ENCODE measurements at regions not wholly inside any gene's neighbourhood (a gene's known extent, or its start where the extent isn't known, plus 50 kb on each side); places are given as distances from the start of the nearest gene placed in this dataset.

GRCh38 chr2:183260527-183260926, 136.3 kb downstream of the NUP35 start:
- FAIRE-seq = no peak
- H3K27me3 ChIP-seq (ENCODE audit: control insufficient read depth in 3 of 3, insufficient read depth in 3 of 3, low read length in 3 of 3) = no peaks in the 10 kb centered on the region
- no peaks in the 10 kb centered on the region for H3K4me1 ChIP-seq (ENCODE audit: control insufficient read depth in 3 of 3, insufficient read depth in 2 of 3, low read depth in 1 of 3, low read length in 2 of 3)
- no peaks in the 10 kb centered on the region for H3K36me3 ChIP-seq (ENCODE audit: control insufficient read depth in 3 of 3, insufficient read depth in 2 of 3, low read depth in 1 of 3, low read length in 3 of 3)
- H3K4me3 ChIP-seq (ENCODE audit: low read depth in 1 of 3, low read length in 3 of 3) = no peak overlapping the region
- H3K27ac ChIP-seq (ENCODE audit: low read depth in 1 of 3, low read length in 2 of 3) = no peak overlapping the region
- peaks cover 0 to 2% of the 10 kb centered on the region in 2 donors for H3K9me3 ChIP-seq (ENCODE audit: control insufficient read depth in 2 of 2, insufficient read depth in 1 of 2, low read depth in 1 of 2, low read length in 1 of 2)
- DNase-seq = no peak
- 96 to 98% (median 97%) methylated on average over 29 of the region's 29 CpGs for WGBS, 3 donors

DNA sequence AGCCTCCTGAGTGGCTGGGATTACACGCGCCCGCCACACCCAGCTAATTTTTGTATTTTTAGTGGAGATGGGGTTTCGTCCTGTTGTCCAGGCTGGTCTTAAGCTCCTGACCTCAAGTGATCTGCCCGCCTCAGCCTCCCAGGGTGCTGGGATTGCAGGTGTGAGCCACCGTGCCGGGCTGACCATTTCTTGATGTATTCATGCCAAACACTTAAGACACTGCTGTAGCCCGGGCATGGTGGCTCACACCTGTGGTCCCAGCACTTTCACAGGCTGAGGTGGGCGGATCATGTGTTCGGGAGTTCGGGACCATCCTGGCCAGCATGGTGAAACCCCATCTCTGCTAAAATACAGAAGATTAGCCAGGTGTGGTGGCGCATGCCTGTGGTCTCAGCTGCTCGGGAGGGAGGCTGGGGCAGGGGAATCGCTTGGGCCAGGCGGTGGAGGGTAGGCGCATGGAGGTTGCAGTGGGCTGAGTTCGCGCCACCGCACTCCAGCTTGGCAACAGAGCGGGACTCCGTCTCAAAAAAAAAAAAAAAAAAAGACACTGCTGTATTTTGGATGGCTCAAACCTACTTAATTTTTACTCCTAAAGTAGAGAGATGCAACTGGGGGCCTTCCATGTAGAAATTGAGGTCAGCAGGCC, 140.8 kb downstream of the NUP35 start:
- no peak for FAIRE-seq
- Histone ChIP-seq H3K9me3 (ENCODE audit: control insufficient read depth in 2 of 2, insufficient read depth in 1 of 2, low read depth in 1 of 2, low read length in 1 of 2) (peaks cover 0 to 7% of the 10 kb centered on the region in 2 donors), H3K4me3 (ENCODE audit: low read depth in 1 of 3, low read length in 3 of 3) (no peak overlapping the region), H3K27me3 (ENCODE audit: control insufficient read depth in 3 of 3, insufficient read depth in 3 of 3, low read length in 3 of 3) (no peaks in the 10 kb centered on the region), H3K27ac (ENCODE audit: low read depth in 1 of 3, low read length in 2 of 3) (no peak overlapping the region), H3K4me1 (ENCODE audit: control insufficient read depth in 3 of 3, insufficient read depth in 2 of 3, low read depth in 1 of 3, low read length in 2 of 3) (no peaks in the 10 kb centered on the region), H3K36me3 (ENCODE audit: control insufficient read depth in 3 of 3, insufficient read depth in 2 of 3, low read depth in 1 of 3, low read length in 3 of 3) (no peaks in the 10 kb centered on the region)
- 94 to 97% (median 95%) methylated on average over 19 to 21 of the region's 21 CpGs for WGBS, 3 donors
- no peak for DNase-seq

GRCh38 chr2:183267148-183267827, 143.0 kb downstream of the NUP35 start:
- 89 to 90% (median 90%) methylated on average over 5 of the region's 5 CpGs for WGBS, 3 donors
- Histone ChIP-seq H3K36me3 (ENCODE audit: control insufficient read depth in 3 of 3, insufficient read depth in 2 of 3, low read depth in 1 of 3, low read length in 3 of 3) (no peaks in the 10 kb centered on the region), H3K4me1 (ENCODE audit: control insufficient read depth in 3 of 3, insufficient read depth in 2 of 3, low read depth in 1 of 3, low read length in 2 of 3) (no peaks in the 10 kb centered on the region), H3K27me3 (ENCODE audit: control insufficient read depth in 3 of 3, insufficient read depth in 3 of 3, low read length in 3 of 3) (no peaks in the 10 kb centered on the region), H3K4me3 (ENCODE audit: low read depth in 1 of 3, low read length in 3 of 3) (no peak overlapping the region), H3K9me3 (ENCODE audit: control insufficient read depth in 2 of 2, insufficient read depth in 1 of 2, low read depth in 1 of 2, low read length in 1 of 2) (peaks cover 0 to 6% of the 10 kb centered on the region in 2 donors), H3K27ac (ENCODE audit: low read depth in 1 of 3, low read length in 2 of 3) (no peak overlapping the region)
- DNase-seq (no peak), FAIRE-seq (no peak)

GRCh38 chr2:183269956-183270355, 145.7 kb downstream of the NUP35 start:
- FAIRE-seq = no peak
- no peaks in the 10 kb centered on the region for H3K27me3 ChIP-seq (ENCODE audit: control insufficient read depth in 3 of 3, insufficient read depth in 3 of 3, low read length in 3 of 3)
- 61 to 79% (median 66%) methylated on average over 4 of the region's 4 CpGs for WGBS, 3 donors
- H3K27ac ChIP-seq (ENCODE audit: low read depth in 1 of 3, low read length in 2 of 3) = no peak overlapping the region
- DNase-seq = no peak
- H3K4me1 ChIP-seq (ENCODE audit: control insufficient read depth in 3 of 3, insufficient read depth in 2 of 3, low read depth in 1 of 3, low read length in 2 of 3) = no peaks in the 10 kb centered on the region
- H3K9me3 ChIP-seq (ENCODE audit: control insufficient read depth in 2 of 2, insufficient read depth in 1 of 2, low read depth in 1 of 2, low read length in 1 of 2) = peaks cover 0 to 8% of the 10 kb centered on the region in 2 donors
- H3K4me3 ChIP-seq (ENCODE audit: low read depth in 1 of 3, low read length in 3 of 3) = no peak overlapping the region
- H3K36me3 ChIP-seq (ENCODE audit: control insufficient read depth in 3 of 3, insufficient read depth in 2 of 3, low read depth in 1 of 3, low read length in 3 of 3) = no peaks in the 10 kb centered on the region

DNA sequence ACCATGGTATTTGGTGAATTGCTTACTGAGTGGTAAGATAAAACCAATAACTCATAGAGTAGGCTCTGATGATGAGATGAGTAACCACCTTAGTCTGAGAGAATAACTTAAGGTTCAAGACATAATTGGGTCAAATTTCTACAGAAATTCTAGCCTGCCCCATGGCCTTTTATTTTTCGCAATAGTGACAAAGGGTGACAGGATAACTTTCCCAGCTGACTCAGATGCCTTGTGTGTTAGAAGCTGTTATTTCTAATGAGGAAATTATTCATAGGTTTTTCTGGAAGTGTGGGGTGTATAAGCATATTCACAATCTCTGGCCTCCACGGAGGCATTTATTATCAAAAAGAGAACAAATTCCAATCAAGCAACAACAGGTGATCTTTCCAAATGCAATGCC, 159.0 kb downstream of the NUP35 start:
- H3K9me3 ChIP-seq (ENCODE audit: control insufficient read depth in 2 of 2, insufficient read depth in 1 of 2, low read depth in 1 of 2, low read length in 1 of 2) = no peaks in the 10 kb centered on the region
- H3K36me3 ChIP-seq (ENCODE audit: control insufficient read depth in 3 of 3, insufficient read depth in 2 of 3, low read depth in 1 of 3, low read length in 3 of 3) = no peaks in the 10 kb centered on the region
- FAIRE-seq (no peak), DNase-seq (no peak)
- no peak overlapping the region for H3K4me3 ChIP-seq (ENCODE audit: low read depth in 1 of 3, low read length in 3 of 3)
- no peaks in the 10 kb centered on the region for H3K4me1 ChIP-seq (ENCODE audit: control insufficient read depth in 3 of 3, insufficient read depth in 2 of 3, low read depth in 1 of 3, low read length in 2 of 3)
- no peak overlapping the region for H3K27ac ChIP-seq (ENCODE audit: low read depth in 1 of 3, low read length in 2 of 3)
- WGBS, 3 donors = 73 to 90% (median 84%) methylated on average over 2 of the region's 2 CpGs
- H3K27me3 ChIP-seq (ENCODE audit: control insufficient read depth in 3 of 3, insufficient read depth in 3 of 3, low read length in 3 of 3) = no peaks in the 10 kb centered on the region

DNA sequence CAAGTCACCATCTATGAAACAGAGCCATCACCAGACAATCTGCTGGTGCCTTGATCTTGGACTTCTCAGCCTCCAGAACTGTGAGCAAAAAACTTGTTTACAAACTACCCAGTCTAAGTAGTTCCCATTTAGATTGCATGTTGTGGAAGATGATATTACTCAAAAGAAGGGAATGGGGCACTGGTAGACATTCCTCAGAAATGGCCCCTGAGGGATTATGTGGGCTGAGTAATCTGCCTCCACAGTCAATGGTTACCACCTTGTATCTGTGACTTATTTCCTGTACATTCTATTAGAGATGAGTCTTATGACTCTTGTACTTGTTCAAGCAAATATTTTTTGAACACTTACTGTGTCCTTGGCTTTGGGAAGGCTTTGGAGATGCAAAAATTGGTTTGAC, 160.4 kb downstream of the NUP35 start:
- no peak overlapping the region for H3K4me3 ChIP-seq (ENCODE audit: low read depth in 1 of 3, low read length in 3 of 3)
- H3K4me1 ChIP-seq (ENCODE audit: control insufficient read depth in 3 of 3, insufficient read depth in 2 of 3, low read depth in 1 of 3, low read length in 2 of 3) = no peaks in the 10 kb centered on the region
- no peaks in the 10 kb centered on the region for H3K9me3 ChIP-seq (ENCODE audit: control insufficient read depth in 2 of 2, insufficient read depth in 1 of 2, low read depth in 1 of 2, low read length in 1 of 2)
- H3K27ac ChIP-seq (ENCODE audit: low read depth in 1 of 3, low read length in 2 of 3) = no peak overlapping the region
- FAIRE-seq (no peak), DNase-seq (no peak)
- H3K27me3 ChIP-seq (ENCODE audit: control insufficient read depth in 3 of 3, insufficient read depth in 3 of 3, low read length in 3 of 3) = no peaks in the 10 kb centered on the region
- H3K36me3 ChIP-seq (ENCODE audit: control insufficient read depth in 3 of 3, insufficient read depth in 2 of 3, low read depth in 1 of 3, low read length in 3 of 3) = no peaks in the 10 kb centered on the region

DNA sequence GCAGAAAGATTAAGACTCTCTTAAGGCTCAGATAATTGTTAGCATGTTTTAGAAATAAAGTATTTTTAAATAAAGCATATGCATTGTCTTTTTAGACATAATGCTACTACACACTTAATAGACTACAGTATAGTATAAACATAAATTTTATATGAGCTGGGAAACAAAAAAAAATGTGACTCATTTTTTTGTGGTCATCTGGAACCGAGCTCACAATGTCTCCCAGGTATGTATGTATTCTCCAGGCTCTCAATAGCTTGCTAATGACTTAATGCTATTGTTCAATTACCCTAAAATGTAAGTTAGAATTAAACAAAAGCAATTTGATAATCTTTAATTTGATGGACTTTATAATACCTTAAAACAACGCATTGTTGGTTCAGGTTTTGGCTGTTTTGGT, 167.2 kb downstream of the NUP35 start:
- no peaks in the 10 kb centered on the region for H3K27me3 ChIP-seq (ENCODE audit: control insufficient read depth in 3 of 3, insufficient read depth in 3 of 3, low read length in 3 of 3)
- FAIRE-seq = no peak

DNA sequence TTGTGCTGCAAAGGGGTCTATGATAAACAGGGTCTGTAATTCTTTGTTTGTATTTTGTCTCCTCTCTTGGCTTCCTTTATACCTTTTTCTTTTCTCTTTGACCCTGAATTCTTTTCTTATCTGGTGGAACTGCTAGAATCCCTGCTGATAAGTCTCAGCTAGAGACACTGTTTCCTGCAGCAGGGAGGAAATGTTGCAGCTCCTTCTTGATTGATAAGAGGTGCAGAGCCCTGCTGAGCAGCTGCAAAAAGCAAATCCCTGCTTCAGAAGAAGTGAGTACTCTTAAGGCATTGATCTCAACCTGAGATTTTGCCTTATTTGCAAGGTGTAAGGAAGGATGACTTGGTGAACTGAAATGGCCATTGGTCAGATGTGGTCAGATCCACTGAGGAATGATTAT, 167.8 kb downstream of the NUP35 start:
- FAIRE-seq = no peak
- no peak for DNase-seq
- H3K27ac ChIP-seq (ENCODE audit: low read depth in 1 of 3, low read length in 2 of 3) = no peak overlapping the region

More for the DNA sequence above, 167.2 kb downstream of the NUP35 start:
- no peak overlapping the region for H3K4me3 ChIP-seq (ENCODE audit: low read depth in 1 of 3, low read length in 3 of 3)
- H3K36me3 ChIP-seq (ENCODE audit: control insufficient read depth in 3 of 3, insufficient read depth in 2 of 3, low read depth in 1 of 3, low read length in 3 of 3) = no peaks in the 10 kb centered on the region
- H3K9me3 ChIP-seq (ENCODE audit: control insufficient read depth in 2 of 2, insufficient read depth in 1 of 2, low read depth in 1 of 2, low read length in 1 of 2) = peaks cover 0 to 8% of the 10 kb centered on the region in 2 donors
- 78 to 81% (median 81%) methylated on average over 2 of the region's 2 CpGs for WGBS, 3 donors
- no peak overlapping the region for H3K27ac ChIP-seq (ENCODE audit: low read depth in 1 of 3, low read length in 2 of 3)
- DNase-seq = no peak
- H3K4me1 ChIP-seq (ENCODE audit: control insufficient read depth in 3 of 3, insufficient read depth in 2 of 3, low read depth in 1 of 3, low read length in 2 of 3) = no peaks in the 10 kb centered on the region

DNA sequence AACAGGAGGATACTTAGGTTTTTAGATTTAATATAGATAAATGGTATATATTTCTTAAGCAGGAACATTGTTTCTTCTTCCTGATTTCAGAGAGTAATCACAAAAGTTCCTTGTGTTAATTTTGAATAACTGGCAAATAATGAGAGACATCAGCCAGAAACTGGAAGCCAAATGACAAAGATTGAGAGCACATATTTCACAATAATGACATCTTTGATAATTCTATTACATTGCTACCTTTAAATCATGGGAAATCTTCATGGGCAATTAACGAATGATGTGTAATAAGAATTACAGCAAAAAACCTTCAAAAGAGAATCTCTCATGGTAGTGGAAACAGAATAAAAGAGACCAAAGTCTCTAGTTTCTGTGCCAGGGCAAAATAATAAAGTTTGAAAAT, 215.1 kb downstream of the NUP35 start:
- Histone ChIP-seq H3K9me3 (ENCODE audit: control insufficient read depth in 2 of 2, insufficient read depth in 1 of 2, low read depth in 1 of 2, low read length in 1 of 2) (no peaks in the 10 kb centered on the region), H3K27ac (ENCODE audit: low read depth in 1 of 3, low read length in 2 of 3) (no peak overlapping the region), H3K4me3 (ENCODE audit: low read depth in 1 of 3, low read length in 3 of 3) (no peak overlapping the region), H3K27me3 (ENCODE audit: control insufficient read depth in 3 of 3, insufficient read depth in 3 of 3, low read length in 3 of 3) (no peaks in the 10 kb centered on the region), H3K36me3 (ENCODE audit: control insufficient read depth in 3 of 3, insufficient read depth in 2 of 3, low read depth in 1 of 3, low read length in 3 of 3) (no peaks in the 10 kb centered on the region), H3K4me1 (ENCODE audit: control insufficient read depth in 3 of 3, insufficient read depth in 2 of 3, low read depth in 1 of 3, low read length in 2 of 3) (no peaks in the 10 kb centered on the region)
- WGBS, 3 donors = 71 to 85% (median 81%) methylated on average over 1 of the region's 1 CpG
- FAIRE-seq (peak; percentile 47), DNase-seq (no peak)

More for the DNA sequence above, 167.8 kb downstream of the NUP35 start:
- Histone ChIP-seq H3K9me3 (ENCODE audit: control insufficient read depth in 2 of 2, insufficient read depth in 1 of 2, low read depth in 1 of 2, low read length in 1 of 2) (peaks cover 0 to 8% of the 10 kb centered on the region in 2 donors), H3K27me3 (ENCODE audit: control insufficient read depth in 3 of 3, insufficient read depth in 3 of 3, low read length in 3 of 3) (no peaks in the 10 kb centered on the region), H3K4me1 (ENCODE audit: control insufficient read depth in 3 of 3, insufficient read depth in 2 of 3, low read depth in 1 of 3, low read length in 2 of 3) (no peaks in the 10 kb centered on the region), H3K36me3 (ENCODE audit: control insufficient read depth in 3 of 3, insufficient read depth in 2 of 3, low read depth in 1 of 3, low read length in 3 of 3) (no peaks in the 10 kb centered on the region), H3K4me3 (ENCODE audit: low read depth in 1 of 3, low read length in 3 of 3) (no peak overlapping the region)
